Esophagus squamous epithelium (tissue), 5 donors: ENCODE measurements at regions not wholly inside any gene's neighbourhood (a gene's known extent, or its start where the extent isn't known, plus 50 kb on each side); places are given as distances from the start of the nearest gene placed in this dataset.
A peak's percentile ranks its signal among the peaks of the same experiment; 100 is the strongest.

ENCODE experiments used
- DNase-seq: peaks from one replicate; lab custom pipeline; 2025; lab: John Stamatoyannopoulos, UW
- H3K27ac ChIP-seq, 4 donors: fragments of 200-600 bp; sonication (generic); one replicate each; pipeline ENCODE4 v1.5.1; 2016 to 2019; ENCODE audit warnings: mild to moderate bottlenecking in 1 of 4
- H3K27me3 ChIP-seq, 4 donors: fragments of 200-600 bp; sonication (generic); 1 replicate in 3 of 4; 2 replicates in 1 of 4; pipeline versions ENCODE4 v1.5.1 to v1.6.0; 2017 to 2021; ENCODE audit warnings: antibody characterized with exemption in 1 of 4
- H3K36me3 ChIP-seq, 3 donors: fragments of 200-600 bp; sonication (generic); one replicate each; pipeline ENCODE4 v1.5.1; 2016 to 2019
- H3K4me1 ChIP-seq, 3 donors: fragments of 200-600 bp; sonication (generic); one replicate each; pipeline ENCODE4 v1.5.1; 2017 to 2019
- H3K4me3 ChIP-seq, 4 donors: fragments of 200-600 bp; sonication (generic); 1 replicate in 3 of 4; 2 replicates in 1 of 4; pipeline ENCODE4 v1.5.1; 2016 to 2019; ENCODE audit warnings: mild to moderate bottlenecking in 2 of 4, moderate library complexity in 1 of 4
- H3K9me3 ChIP-seq, 3 donors: fragments of 200-600 bp; sonication (generic); one replicate each; pipeline ENCODE4 v1.5.1; 2016 to 2019
- POLR2A ChIP-seq, 4 donors: fragments of 450-650 bp; IDR thresholded peaks; one replicate each; pipeline ENCODE4 v1.6.1; 2017; ENCODE audit warnings: antibody characterized with exemption in 4 of 4, mild to moderate bottlenecking in 4 of 4, moderate library complexity in 3 of 4
- WGBS, 2 donors: methylation state at CpG; one replicate each; pipeline ENCODE4 v1.1.5; 2018; 5-methylcytosine and 5-hydroxymethylcytosine counted together
- intact Hi-C: fragments of 100-400 bp; cut with DNase I; formaldehyde crosslinking; loops from one replicate; pipeline ENCODE4 v1.15.0; 2022
- TF ChIP-seq, protein P1 (sequence below), 6 experiments: fragments of 450-650 bp in 4 of 6; fragments of 200-600 bp in 2 of 6; sonication (generic) in 2 of 6; IDR thresholded peaks; one replicate each; pipeline ENCODE4 v1.5.1; 2016 to 2019; ENCODE audit warnings: antibody characterized with exemption in 6 of 6, mild to moderate bottlenecking in 4 of 6, moderate library complexity in 4 of 6
- donor health status: DM: yes; HTN: yes; CAD: no.

GRCh38 chr1:221084681-221085080 lies 205.4 kb downstream of the HLX start:
- WGBS, 2 donors: 82 to 86% methylated on average over 4 of the region's 4 CpGs
- no peak for DNase-seq
- H3K4me3 ChIP-seq: no peak overlapping the region
- TF ChIP-seq POLR2A (IDR thresholded peaks at IDR 0.05): no peak
- TF ChIP-seq, protein P1, sequence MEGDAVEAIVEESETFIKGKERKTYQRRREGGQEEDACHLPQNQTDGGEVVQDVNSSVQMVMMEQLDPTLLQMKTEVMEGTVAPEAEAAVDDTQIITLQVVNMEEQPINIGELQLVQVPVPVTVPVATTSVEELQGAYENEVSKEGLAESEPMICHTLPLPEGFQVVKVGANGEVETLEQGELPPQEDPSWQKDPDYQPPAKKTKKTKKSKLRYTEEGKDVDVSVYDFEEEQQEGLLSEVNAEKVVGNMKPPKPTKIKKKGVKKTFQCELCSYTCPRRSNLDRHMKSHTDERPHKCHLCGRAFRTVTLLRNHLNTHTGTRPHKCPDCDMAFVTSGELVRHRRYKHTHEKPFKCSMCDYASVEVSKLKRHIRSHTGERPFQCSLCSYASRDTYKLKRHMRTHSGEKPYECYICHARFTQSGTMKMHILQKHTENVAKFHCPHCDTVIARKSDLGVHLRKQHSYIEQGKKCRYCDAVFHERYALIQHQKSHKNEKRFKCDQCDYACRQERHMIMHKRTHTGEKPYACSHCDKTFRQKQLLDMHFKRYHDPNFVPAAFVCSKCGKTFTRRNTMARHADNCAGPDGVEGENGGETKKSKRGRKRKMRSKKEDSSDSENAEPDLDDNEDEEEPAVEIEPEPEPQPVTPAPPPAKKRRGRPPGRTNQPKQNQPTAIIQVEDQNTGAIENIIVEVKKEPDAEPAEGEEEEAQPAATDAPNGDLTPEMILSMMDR (IDR thresholded peaks at IDR 0.05): no peak
- intact Hi-C loops: no loop called here
- no peaks in the 10 kb centered on the region for H3K9me3 ChIP-seq
- H3K36me3 ChIP-seq: no peaks in the 10 kb centered on the region
- H3K27me3 ChIP-seq: no peaks in the 10 kb centered on the region
- no peak overlapping the region for H3K27ac ChIP-seq
- H3K4me1 ChIP-seq: peaks cover 4 to 13% (median 7%) of the 10 kb centered on the region in 3 donors

- DNase-seq: no peak
- H3K4me3 ChIP-seq: peak overlapping the region in 1 of 4 donors; percentile 21
- 51 to 57% methylated on average over 2 of the region's 2 CpGs for WGBS, 2 donors
- intact Hi-C loops: no loop called here
- no peak for TF ChIP-seq POLR2A (IDR thresholded peaks at IDR 0.05)
- TF ChIP-seq, protein P1 (IDR thresholded peaks at IDR 0.05): no peak
- H3K4me1 ChIP-seq: peaks cover 4 to 13% (median 7%) of the 10 kb centered on the region in 3 donors
- H3K27me3 ChIP-seq: no peaks in the 10 kb centered on the region
- H3K27ac ChIP-seq: peak overlapping the region in 2 of 4 donors; percentile 18 to 55
- H3K36me3 ChIP-seq: no peaks in the 10 kb centered on the region
- H3K9me3 ChIP-seq: no peaks in the 10 kb centered on the region
Observed at GRCh38 chr1:221085701-221086375, 206.6 kb downstream of the HLX start.

GRCh38 chr1:221087919-221088318 lies 208.7 kb downstream of the HLX start:
- intact Hi-C loops: no loop called here
- no peak for TF ChIP-seq POLR2A (IDR thresholded peaks at IDR 0.05)
- TF ChIP-seq, protein P1 (IDR thresholded peaks at IDR 0.05): no peak
- DNase-seq: no peak
- WGBS, 2 donors: 58% methylated on average over 2 of the region's 2 CpGs
- Histone ChIP-seq H3K27me3 (no peaks in the 10 kb centered on the region), H3K9me3 (no peaks in the 10 kb centered on the region), H3K4me3 (no peak overlapping the region), H3K36me3 (no peaks in the 10 kb centered on the region), H3K4me1 (peaks cover 4 to 13% (median 7%) of the 10 kb centered on the region in 3 donors), H3K27ac (no peak overlapping the region)

GRCh38 chr1:221089273-221089672 lies 210.0 kb downstream of the HLX start:
- DNase-seq: no peak
- intact Hi-C loops: no loop called here
- no peak overlapping the region for H3K27ac ChIP-seq
- H3K4me1 ChIP-seq: peaks cover 4 to 13% (median 7%) of the 10 kb centered on the region in 3 donors
- H3K4me3 ChIP-seq: no peak overlapping the region
- WGBS, 2 donors: 89 to 91% methylated on average over 3 of the region's 3 CpGs
- H3K27me3 ChIP-seq: no peaks in the 10 kb centered on the region
- no peaks in the 10 kb centered on the region for H3K9me3 ChIP-seq
- H3K36me3 ChIP-seq: no peaks in the 10 kb centered on the region
- no peak for TF ChIP-seq POLR2A (IDR thresholded peaks at IDR 0.05)
- TF ChIP-seq, protein P1 (IDR thresholded peaks at IDR 0.05): no peak

- TF ChIP-seq, protein P1 (IDR thresholded peaks at IDR 0.05): no peak
- TF ChIP-seq POLR2A (IDR thresholded peaks at IDR 0.05): no peak
- H3K4me1 ChIP-seq: peaks cover 4 to 13% (median 7%) of the 10 kb centered on the region in 3 donors
- H3K27me3 ChIP-seq: no peaks in the 10 kb centered on the region
- H3K9me3 ChIP-seq: no peaks in the 10 kb centered on the region
- intact Hi-C loops: no loop called here
- H3K4me3 ChIP-seq: no peak overlapping the region
- DNase-seq: no peak
- no peak overlapping the region for H3K27ac ChIP-seq
- 27 to 56% methylated on average over 1 of the region's 1 CpG for WGBS, 2 donors
- no peaks in the 10 kb centered on the region for H3K36me3 ChIP-seq
Observed at GRCh38 chr1:221089803-221090202, 210.6 kb downstream of the HLX start.
